PC-3 (cell line): ENCODE measurements at regions not wholly inside any gene's neighbourhood (a gene's known extent, or its start where the extent isn't known, plus 50 kb on each side); places are given as distances from the start of the nearest gene placed in this dataset.
A peak's percentile ranks its signal among the peaks of the same experiment; 100 is the strongest.
"Not testable (repeated sequence)": the region's sequence is repeated elsewhere in the genome, so short reads cannot be mapped to it uniquely, and the experiment has no call there.

Experiments
- ATAC-seq: fragments of 200-7000 bp; cut with Tn5 transposase; 2 replicates; pipeline ENCODE4 v1.9.1; 2020; ENCODE audit warnings: mild to moderate bottlenecking, moderate library complexity
- BruUV-seq: library from RNA; stranded (reverse); fragments of 400-500 nt; replicated peaks from 2 replicates; lab custom pipeline; 2021; lab: Mats Ljungman, UMichigan
- CTCF ChIA-PET: fragments of 300-600 bp; sonication (Branson Sonifier 250); formaldehyde crosslinking; loops from one replicate; lab custom pipeline; 2022; ENCODE audit warnings: antibody characterized with exemption; lab: Charles Lee
- POLR2A ChIA-PET: fragments of 300-600 bp; sonication (Branson Sonifier 250); formaldehyde crosslinking; loops from one replicate; lab custom pipeline; 2022; ENCODE audit warnings: antibody characterized with exemption; ENCODE audit not compliant: unreplicated experiment; lab: Charles Lee
- DNase-seq: peaks from one replicate; pipeline ENCODE4 v3.0.0-alpha.2; 2015
- H2AFZ ChIP-seq: fragments of 300-600 bp; sonication (generic); 2 replicates; pipeline ENCODE4 v1.6.0; 2016; ENCODE audit warnings: antibody characterized with exemption, low read length
- H3F3A ChIP-seq: fragments of 300-600 bp; sonication (generic); one replicate; pipeline ENCODE4 v1.6.0; 2017; ENCODE audit warnings: antibody characterized with exemption, low read length, control low read depth, mild to moderate bottlenecking; ENCODE audit not compliant: unreplicated experiment
- H3K27ac ChIP-seq: fragments of 300-600 bp; sonication (generic); 2 replicates; pipeline ENCODE4 v1.5.1; 2016; ENCODE audit warnings: mild to moderate bottlenecking, low read length
- H3K27me3 ChIP-seq: fragments of 300-600 bp; sonication (generic); 2 replicates; pipeline ENCODE4 v1.6.1; 2016; ENCODE audit warnings: low read length, mixed read lengths
- H3K36me3 ChIP-seq: fragments of 300-600 bp; sonication (generic); 2 replicates; pipeline ENCODE4 v1.6.1; 2016; ENCODE audit warnings: low read depth, mixed run types, low read length, mixed read lengths
- H3K4me1 ChIP-seq: fragments of 300-600 bp; sonication (generic); 2 replicates; pipeline ENCODE4 v1.5.1; 2016; ENCODE audit warnings: low read length; ENCODE audit not compliant: insufficient read depth
- H3K4me2 ChIP-seq: fragments of 300-600 bp; sonication (generic); 2 replicates; pipeline ENCODE4 v1.6.0; 2016; ENCODE audit warnings: low read length
- H3K4me3 ChIP-seq: fragments of 300-600 bp; sonication (generic); 2 replicates; pipeline ENCODE4 v1.5.1; 2016; ENCODE audit warnings: mild to moderate bottlenecking, low read length, mixed read lengths
- H3K79me2 ChIP-seq: fragments of 300-600 bp; sonication (generic); 2 replicates; pipeline ENCODE4 v1.6.1; 2017; ENCODE audit warnings: low read length, mixed read lengths
- H3K9ac ChIP-seq: fragments of 300-600 bp; sonication (generic); 2 replicates; pipeline ENCODE4 v1.6.0; 2016; ENCODE audit warnings: mild to moderate bottlenecking, low read length
- H3K9me2 ChIP-seq: fragments of 300-600 bp; sonication (generic); replicated peaks from 2 replicates; pipeline ENCODE4 v1.6.1; 2016; ENCODE audit warnings: mixed run types, low read length, mixed read lengths
- H3K9me3 ChIP-seq: fragments of 300-600 bp; sonication (generic); 2 replicates; pipeline ENCODE4 v1.6.1; 2016; ENCODE audit warnings: low read length, mixed read lengths
- H4K20me1 ChIP-seq: fragments of 300-600 bp; sonication (generic); 2 replicates; pipeline ENCODE4 v1.6.1; 2016; ENCODE audit warnings: low read length, mixed read lengths
- intact Hi-C: fragments of 100-400 bp; cut with micrococcal nuclease; formaldehyde crosslinking; loops from 2 replicates; pipeline ENCODE4 v1.9.0; 2023

DNA sequence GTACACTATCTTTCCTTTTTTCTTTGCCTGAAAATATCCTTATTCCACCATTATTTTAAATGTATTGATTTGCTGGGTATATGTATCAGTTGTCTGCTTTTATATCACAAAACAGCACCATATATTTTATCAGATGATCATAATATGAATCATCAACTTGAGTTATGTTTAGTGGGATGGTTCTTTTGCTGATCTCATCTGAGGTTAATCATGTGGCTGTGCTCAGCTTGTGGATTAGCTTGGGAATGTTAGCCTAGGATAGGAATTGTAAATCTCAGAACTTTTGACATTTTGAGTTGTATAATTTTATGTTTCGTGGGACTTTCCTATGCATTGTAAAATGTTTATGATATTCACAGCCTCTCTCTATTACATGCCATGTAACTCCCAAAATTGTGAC lies 881.3 kb downstream of the NAP1L3 start:
- H4K20me1 ChIP-seq, DNase-seq, H3K9ac ChIP-seq, H3K4me1 ChIP-seq, POLR2A ChIA-PET, H3K9me3 ChIP-seq, H3K4me3 ChIP-seq, H3F3A ChIP-seq, H2AFZ ChIP-seq, H3K27ac ChIP-seq, H3K27me3 ChIP-seq, CTCF ChIA-PET, intact Hi-C loops, H3K36me3 ChIP-seq, H3K9me2 ChIP-seq, BruUV-seq, H3K79me2 ChIP-seq, H3K4me2 ChIP-seq: not testable (repeated sequence)
- peak; percentile 48; the same call in 1 of the 2 replicates for ATAC-seq

DNA sequence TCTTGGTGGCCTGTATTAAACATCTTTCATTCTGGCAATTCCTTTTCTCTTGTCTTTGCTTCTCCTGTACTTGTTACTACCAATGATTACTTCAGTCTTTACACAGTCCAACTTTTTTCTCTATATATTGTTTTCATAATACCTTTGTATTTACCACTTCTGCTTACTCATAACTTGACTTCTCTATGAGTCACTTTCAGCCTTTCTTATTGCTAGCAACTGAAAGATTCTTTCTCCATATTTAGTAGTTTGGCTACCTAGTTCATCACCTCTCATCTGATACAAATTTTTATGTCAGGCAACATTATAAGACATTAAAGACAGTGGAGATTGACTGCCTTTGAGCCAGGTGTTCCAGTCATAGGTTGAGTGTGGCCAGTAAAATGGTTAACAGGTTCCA lies 893.3 kb downstream of the NAP1L3 start:
- POLR2A ChIA-PET, H3F3A ChIP-seq, intact Hi-C loops, H3K79me2 ChIP-seq, CTCF ChIA-PET, H3K4me2 ChIP-seq, H3K4me3 ChIP-seq, BruUV-seq, H3K9me3 ChIP-seq, H2AFZ ChIP-seq, H3K36me3 ChIP-seq, H3K27me3 ChIP-seq, H4K20me1 ChIP-seq, H3K27ac ChIP-seq, H3K9me2 ChIP-seq, H3K4me1 ChIP-seq, H3K9ac ChIP-seq: not testable (repeated sequence)
- DNase-seq, result peak; percentile 37
- peak; percentile 84 for ATAC-seq

DNA sequence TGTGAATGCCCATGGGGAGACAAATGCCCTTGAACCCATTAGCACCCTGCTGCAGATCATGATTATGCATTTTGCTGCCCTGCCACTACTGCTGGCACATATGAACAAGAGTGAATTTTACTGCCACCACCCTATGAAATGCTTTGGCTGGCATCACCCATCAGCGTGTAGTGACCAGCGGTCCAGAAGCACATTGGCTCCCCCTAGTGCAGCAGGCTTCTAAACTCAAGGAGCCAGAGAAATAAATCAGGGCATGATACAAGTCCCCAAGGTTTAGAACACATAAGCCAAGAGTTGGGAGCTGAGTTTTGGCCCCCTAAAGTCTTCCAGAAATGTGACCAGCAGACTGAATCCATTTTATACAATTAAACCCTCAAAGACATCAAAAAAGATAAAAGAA lies 899.4 kb downstream of the NAP1L3 start:
- H3K79me2 ChIP-seq, H3K36me3 ChIP-seq, CTCF ChIA-PET, H3K4me2 ChIP-seq, H3K9me2 ChIP-seq, H3K27me3 ChIP-seq, H3K4me1 ChIP-seq, H3K9ac ChIP-seq, H4K20me1 ChIP-seq, H3K27ac ChIP-seq, POLR2A ChIA-PET, H3K4me3 ChIP-seq, H3K9me3 ChIP-seq, H2AFZ ChIP-seq, H3F3A ChIP-seq, BruUV-seq: not testable (repeated sequence)
- intact Hi-C loops, result loop anchor here (10.0 kb wide), 1 partner anchor 539 kb away; no protein-coding TSS in a partner anchor
- ATAC-seq (peak; percentile 46; the same call in 1 of the 2 replicates), DNase-seq (peak; percentile 22)

DNA sequence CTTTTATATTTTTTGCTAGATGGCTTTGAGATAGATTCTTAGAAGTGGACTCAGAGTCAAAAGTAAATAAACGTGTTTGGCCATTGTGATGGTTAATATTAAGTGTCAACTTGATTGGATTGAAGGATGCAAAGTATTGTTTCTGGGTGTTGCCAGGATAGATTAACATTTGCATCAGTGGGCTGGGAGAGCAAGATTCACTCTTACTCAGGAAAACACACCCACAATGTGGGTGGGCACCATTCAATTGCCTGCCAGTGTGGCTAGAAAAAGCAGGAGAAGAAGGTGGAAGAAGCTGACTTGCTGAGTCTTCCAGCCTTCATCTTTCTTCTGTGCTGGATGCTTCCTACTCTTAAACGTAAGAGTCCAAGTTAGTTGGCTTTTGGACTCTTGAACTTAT lies 912.4 kb downstream of the NAP1L3 start:
- H3K27ac ChIP-seq, H3K9me2 ChIP-seq, BruUV-seq, H3K4me1 ChIP-seq, ATAC-seq, H3K27me3 ChIP-seq, H4K20me1 ChIP-seq, H3K9ac ChIP-seq, CTCF ChIA-PET, H2AFZ ChIP-seq, H3F3A ChIP-seq, H3K4me3 ChIP-seq, H3K9me3 ChIP-seq, intact Hi-C loops, DNase-seq, H3K4me2 ChIP-seq, H3K36me3 ChIP-seq, H3K79me2 ChIP-seq, POLR2A ChIA-PET: not testable (repeated sequence)
